Skeletal muscle cell (primary cell): ENCODE measurements at regions not wholly inside any gene's neighbourhood (a gene's known extent, or its start where the extent isn't known, plus 50 kb on each side); places are given as distances from the start of the nearest gene placed in this dataset.

Experiments used
- DNase-seq: peaks from one replicate; pipeline ENCODE4 v3.0.0-alpha.2; 2010; ENCODE audit warnings: low read depth
- H3K4me3 ChIP-seq: 2 replicates; pipeline ENCODE4 v1.5.1; 2011; ENCODE audit warnings: low read depth, mild to moderate bottlenecking, control low read depth, low read length, moderate library complexity

- no peak for DNase-seq
- H3K4me3 ChIP-seq = no peak overlapping the region
Observed at GRCh38 chr10:3723766-3724165, 61.2 kb downstream of the KLF6 start.

DNA sequence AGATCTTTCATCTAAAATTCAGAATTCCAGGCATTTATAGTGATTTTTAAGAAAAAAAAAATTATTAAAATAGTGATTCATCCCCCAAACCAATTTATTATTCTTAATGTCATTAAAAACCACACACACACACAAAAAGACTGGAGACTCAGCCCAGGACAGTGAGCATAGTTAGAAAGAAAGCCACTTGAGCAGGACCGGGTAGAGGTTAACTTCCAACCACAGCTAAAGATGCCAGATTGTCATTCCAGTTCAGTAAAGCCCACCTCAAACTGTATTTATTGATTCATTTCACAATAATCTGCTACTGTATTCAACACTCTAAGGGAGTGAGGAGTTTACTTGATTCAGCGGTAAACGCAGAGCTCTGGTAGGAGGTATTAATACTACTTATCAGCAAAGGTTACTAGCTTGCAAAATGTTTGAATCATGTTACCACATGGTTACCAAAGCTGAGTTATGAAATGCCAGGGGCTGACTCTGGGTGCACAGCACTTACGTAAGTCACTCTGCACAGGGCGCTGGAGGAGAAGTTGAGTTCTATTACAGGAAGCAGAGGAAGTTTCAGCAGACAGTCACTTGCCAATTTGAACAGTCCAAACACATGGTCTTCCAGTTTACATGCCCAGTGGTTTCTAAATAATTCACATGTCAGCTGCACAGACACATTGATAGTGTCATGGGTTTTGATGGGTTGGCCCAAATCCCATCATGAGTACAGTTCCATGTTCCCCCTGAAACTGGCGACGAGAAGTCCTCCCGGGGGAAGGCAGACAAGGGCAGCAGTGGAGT, 64.6 kb downstream of the KLF6 start:
- peak; percentile 83 for DNase-seq
- no peak overlapping the region for H3K4me3 ChIP-seq

DNA sequence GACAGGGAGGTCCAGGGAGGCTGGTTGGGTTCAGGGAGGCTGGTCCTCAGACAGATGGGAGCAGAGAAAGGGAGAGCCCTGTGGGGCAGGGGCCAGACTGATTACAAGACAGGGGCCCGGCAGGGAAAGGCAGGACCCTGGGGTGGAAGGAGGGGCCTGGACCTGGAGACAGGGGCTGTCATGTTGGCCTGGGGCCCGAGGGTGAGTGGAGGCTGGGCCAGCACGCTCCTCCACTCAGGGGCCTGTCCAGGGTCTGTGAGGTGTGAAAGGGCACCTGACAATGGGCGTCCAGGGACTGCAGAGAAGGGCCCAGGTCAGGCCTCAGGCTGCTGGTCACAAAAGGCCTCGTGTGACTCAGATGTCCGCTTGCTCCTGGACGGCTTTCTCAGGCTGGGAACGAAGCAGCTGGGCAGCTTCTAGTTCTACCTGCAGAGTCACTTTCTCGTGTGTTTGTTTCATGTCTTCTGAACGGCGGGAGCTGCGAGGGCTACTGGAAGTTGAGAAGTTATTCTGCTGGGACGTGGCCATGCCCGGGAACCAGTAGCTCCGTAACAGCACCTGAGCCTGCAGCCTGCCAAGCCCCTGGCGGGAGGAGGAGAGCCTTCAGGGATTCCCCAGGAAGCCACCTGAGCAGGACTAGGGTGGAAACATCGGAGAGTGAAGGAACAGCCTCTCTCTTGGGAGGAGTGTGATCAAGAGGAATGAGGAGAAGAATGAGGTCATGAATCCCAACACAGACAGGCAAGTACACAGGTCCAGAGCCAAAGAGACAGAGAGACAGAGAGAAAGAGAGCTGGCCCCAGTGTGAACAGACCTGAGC, 65.8 kb downstream of the KLF6 start:
- DNase-seq = no peak
- no peak overlapping the region for H3K4me3 ChIP-seq

- no peak overlapping the region for H3K4me3 ChIP-seq
- DNase-seq = no peak
Observed at GRCh38 chr10:3716093-3716492, 68.9 kb downstream of the KLF6 start.

DNA sequence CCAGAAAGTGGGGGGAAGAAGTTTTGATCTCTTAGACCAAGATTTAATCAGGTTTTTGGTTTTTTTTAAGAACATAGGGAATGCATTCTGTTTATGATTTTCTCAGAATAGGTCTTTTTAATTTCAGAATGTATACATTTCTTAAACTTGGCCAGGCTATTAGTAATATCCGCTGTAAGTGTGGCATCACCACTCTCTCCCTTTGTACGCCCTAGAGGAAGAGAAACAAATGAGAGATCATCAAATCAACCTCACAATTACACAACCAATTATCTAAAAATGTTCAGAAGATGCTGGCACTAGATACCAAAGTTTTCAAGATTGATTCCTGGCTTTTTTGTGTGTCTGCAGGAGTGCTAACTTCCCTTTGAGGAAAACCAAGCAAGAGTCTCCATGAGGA, 70.0 kb downstream of the KLF6 start:
- DNase-seq = no peak
- no peak overlapping the region for H3K4me3 ChIP-seq

- no peak overlapping the region for H3K4me3 ChIP-seq
- no peak for DNase-seq
Observed at GRCh38 chr10:3714531-3714930, 70.5 kb downstream of the KLF6 start.

- no peak overlapping the region for H3K4me3 ChIP-seq
- DNase-seq = no peak
Observed at GRCh38 chr10:3712707-3713106, 72.3 kb downstream of the KLF6 start.

DNA sequence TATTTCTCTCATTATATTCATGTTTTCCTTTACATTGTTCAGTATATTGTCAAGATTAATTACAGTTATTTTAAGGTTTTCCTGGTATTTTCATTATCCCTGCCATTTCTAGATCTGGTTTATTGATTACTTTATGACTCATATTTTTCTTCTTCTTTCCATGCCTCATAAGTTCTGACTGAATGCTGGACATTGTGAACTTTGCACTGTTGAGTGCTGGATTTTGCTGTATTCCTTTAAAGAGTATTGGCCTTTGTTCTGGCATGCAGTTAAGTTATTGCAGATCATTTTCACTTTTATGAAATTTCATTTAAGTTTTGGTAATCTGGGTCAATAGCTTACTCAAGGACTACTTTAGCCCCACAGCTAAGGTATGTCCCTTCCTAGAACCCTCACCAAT, 73.1 kb downstream of the KLF6 start:
- no peak overlapping the region for H3K4me3 ChIP-seq
- no peak for DNase-seq

GRCh38 chr10:3710764-3711163, 74.2 kb downstream of the KLF6 start:
- no peak overlapping the region for H3K4me3 ChIP-seq
- DNase-seq = no peak

GRCh38 chr10:3709456-3710060, 75.5 kb downstream of the KLF6 start:
- H3K4me3 ChIP-seq = no peak overlapping the region
- no peak for DNase-seq

GRCh38 chr10:3708852-3709251, 76.2 kb downstream of the KLF6 start:
- H3K4me3 ChIP-seq = no peak overlapping the region
- DNase-seq = no peak

GRCh38 chr10:3704565-3705325, 80.3 kb downstream of the KLF6 start:
- DNase-seq = no peak
- no peak overlapping the region for H3K4me3 ChIP-seq

GRCh38 chr10:3702569-3702968, 82.4 kb downstream of the KLF6 start:
- no peak for DNase-seq
- no peak overlapping the region for H3K4me3 ChIP-seq

GRCh38 chr10:3702056-3702546, 82.9 kb downstream of the KLF6 start:
- no peak for DNase-seq
- no peak overlapping the region for H3K4me3 ChIP-seq

- no peak for DNase-seq
Observed at GRCh38 chr10:3701491-3701890, 83.5 kb downstream of the KLF6 start.

GRCh38 chr10:3700531-3701076, 84.4 kb downstream of the KLF6 start:
- DNase-seq = no peak
- no peak overlapping the region for H3K4me3 ChIP-seq

More at GRCh38 chr10:3701491-3701890, 83.5 kb downstream of the KLF6 start:
- no peak overlapping the region for H3K4me3 ChIP-seq

DNA sequence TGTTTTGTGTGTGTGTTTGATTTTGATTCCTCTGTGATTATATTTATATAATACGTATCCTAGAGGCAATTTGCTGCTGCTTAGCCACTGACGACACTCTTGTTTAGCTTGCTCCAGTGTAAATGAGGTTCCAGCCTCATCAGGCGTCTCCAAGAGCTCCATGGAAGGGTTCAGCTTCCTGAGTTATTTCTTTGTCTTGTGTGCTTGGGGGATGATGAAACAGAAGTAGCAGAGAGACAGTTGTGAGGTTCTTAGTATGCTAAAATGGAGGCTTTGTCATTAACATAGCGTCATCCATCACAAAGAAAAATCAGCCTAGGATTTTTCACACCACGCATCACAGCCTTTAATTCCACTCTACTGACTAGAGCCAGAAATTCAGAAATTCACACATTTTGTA, 85.1 kb downstream of the KLF6 start:
- no peak overlapping the region for H3K4me3 ChIP-seq
- no peak for DNase-seq

GRCh38 chr10:3698312-3698711, 86.7 kb downstream of the KLF6 start:
- DNase-seq = no peak
- no peak overlapping the region for H3K4me3 ChIP-seq

GRCh38 chr10:3693698-3694080, 91.3 kb downstream of the KLF6 start:
- no peak for DNase-seq
- H3K4me3 ChIP-seq = no peak overlapping the region
